ENCODE measurements at regions not wholly inside any gene's neighbourhood (a gene's known extent, or its start where the extent isn't known, plus 50 kb on each side); places are given as distances from the start of the nearest gene placed in this dataset.

DNA sequence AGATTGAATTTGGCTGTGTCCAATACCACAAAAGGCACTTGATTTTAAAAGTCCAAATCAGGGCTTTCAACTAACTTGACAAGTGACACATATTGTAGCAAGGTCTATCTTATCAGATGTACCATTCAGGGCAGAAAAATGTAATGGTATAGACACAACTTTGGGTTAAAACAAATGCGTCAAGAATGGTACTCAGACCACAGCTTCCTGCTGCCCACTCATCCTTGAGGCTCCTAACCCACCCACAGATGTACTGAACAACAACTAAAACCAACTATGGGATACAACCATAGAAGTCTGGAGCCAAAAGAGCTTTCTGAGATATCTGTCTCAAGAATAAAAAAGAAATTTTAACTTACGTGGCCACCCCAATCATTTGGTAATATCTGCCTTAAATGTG, 105.2 kb downstream of the RBM43 start:
- no peak for DNase-seq (ENCODE audit: low read depth)

DNA sequence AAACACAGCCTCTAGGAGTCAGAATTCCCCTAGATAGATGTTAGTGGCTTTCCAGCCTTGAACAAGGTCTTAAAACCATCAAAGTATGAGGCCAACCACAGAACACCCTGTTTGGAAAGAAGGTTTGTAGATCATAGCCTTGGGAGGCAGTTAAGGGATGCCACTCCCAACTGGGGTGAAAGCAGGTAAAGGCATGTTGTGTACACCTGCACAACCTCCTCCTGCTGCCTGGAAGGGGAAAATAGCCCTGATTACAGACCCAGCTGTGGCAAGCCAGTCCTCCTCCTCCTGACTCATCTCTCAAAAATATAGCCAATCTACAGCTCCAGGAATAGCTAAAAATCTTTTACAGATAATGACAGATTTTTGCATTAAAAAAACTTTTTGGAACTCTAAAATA, 108.1 kb downstream of the RBM43 start:
- DNase-seq (ENCODE audit: low read depth), result no peak

DNA sequence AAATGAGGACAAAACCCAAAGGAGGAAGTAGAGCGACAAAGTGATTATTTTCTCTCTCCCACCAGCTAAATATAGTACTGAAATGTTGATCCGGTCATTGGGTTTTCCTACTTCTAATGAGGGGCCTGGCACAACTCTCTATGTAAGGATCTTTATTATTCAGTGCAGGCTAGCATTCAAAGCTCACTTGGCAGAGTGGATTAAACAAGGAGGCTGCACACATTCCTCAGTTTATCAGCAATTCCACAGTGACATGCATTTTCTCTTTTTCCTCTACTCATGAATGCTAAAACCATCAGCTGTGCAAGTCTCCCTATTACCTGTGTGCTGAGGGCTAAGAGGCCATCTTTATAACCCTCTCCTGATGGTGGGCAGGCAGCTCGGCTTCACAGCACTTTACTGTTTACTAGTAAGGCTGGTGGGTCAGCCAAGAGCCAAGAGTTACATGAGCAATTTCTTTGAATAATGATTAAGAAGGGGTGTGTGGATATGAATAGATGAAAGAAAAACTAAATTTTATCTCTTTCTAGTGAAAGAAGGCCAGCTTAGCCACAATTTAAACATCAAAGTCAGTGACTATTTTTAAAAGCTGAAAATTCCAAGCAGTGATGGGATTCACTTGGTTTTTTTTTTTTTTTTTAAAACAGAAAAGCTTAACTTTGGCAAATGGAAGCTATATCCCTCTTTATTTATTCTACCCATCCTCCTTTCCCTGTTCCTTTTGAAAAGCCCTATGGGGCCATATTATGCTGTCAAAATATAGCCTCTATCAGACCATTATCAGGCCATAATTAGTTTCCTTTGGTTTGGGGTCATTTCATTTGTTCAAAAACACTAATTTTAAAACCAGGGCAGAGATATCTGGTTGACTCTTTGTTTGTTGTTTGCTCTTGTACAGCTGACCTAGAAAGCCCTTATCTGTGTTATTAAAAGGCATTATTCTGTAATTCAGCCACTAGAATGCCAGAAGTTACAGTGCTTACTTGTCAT, 111.0 kb downstream of the RBM43 start:
- DNase-seq (ENCODE audit: low read depth), result no peak

DNA sequence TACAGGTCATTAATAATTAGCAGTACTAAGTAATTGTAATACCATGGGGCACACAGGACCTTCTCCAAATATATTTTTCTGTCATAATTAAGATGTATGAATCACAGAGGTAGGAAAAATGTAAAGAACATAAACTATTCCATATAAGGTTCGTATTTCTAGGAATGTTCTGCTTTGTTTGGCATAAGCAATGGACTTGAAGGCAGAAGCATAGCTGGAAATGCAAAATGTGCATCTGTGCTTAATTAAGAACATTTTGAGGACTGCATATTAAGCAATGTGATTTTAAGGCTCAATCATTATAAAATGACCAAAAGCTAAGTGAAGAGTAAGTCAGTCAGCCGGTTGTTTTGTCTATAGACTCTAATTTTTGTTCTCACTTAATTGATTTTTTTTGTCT, 123.2 kb downstream of the RBM43 start:
- DNase-seq (ENCODE audit: low read depth), result peak; percentile 93

DNA sequence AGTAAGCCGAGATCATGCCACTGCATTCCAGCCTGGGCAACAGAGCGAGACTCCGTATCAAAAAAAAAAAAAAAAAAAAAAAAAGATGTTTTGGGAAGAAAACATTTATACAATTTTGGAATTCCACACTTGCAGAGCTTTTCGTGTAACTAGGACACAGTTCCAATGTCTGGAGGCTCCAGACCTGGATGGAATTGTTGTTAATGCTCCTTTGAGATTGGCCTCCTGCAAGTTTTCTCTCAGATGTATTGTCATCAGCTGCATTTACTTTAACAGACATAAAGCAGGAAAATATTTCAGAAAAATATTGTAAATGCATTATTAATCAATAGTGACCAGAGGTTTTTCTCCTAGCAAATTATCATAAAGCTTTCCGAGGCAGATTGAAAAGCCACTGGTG, 124.1 kb downstream of the RBM43 start:
- DNase-seq (ENCODE audit: low read depth), result no peak

DNA sequence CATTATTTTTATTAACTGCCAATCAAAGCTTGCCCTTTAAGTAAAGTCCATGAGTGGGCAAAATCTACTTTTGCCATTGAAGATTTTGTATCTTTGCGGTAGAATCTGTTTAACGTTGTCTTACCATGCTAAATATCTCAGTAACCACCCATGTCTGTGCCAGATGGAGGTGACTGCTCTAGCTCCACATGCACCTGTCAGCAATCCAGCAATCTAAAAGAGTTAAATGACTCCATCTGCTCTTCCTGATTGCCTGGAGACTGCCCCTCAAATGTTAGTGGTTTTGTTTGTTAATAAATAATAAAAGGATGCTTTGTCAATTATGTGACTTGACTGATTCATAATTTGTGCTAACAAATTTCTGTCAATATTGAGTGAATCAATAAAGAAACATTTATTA, 141.7 kb downstream of the RBM43 start:
- no peak for DNase-seq (ENCODE audit: low read depth)

DNA sequence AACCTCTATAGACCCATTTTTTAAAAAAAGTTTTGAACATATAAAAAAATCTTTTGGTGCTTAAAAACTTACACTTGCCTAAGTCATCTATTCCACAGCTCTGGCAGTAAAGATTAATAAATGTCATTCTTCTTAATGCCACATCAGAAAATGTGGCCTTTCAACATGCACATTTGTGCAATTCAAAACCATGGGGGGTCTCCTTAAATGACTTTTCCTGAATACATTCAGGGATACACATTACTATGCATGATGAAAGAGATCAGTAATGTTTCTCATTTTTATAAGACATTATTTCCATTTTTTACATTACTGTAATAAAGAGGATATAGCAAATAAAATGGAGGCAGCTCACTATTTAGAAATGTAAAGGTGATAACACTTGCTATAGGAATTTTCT, 142.3 kb downstream of the RBM43 start:
- no peak for DNase-seq (ENCODE audit: low read depth)

DNA sequence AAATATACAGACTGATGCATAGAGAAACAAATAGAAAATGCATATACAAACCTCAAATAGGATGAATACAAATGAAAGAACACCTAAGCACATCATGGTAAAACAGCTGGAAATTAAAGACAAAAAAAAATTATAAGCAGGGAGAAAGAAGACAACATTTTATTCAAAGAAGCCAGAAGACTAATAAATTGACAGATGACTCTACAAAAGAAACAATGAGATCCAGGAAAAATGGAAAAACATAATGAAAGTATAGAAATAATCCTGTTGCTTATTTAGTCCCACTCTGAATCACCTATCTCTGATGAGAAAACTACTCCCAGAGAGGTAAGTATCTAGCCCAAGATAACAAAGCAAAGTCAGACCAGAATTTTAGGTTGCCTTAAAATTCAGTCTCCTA, 143.4 kb downstream of the RBM43 start:
- DNase-seq (ENCODE audit: low read depth), result no peak

DNA sequence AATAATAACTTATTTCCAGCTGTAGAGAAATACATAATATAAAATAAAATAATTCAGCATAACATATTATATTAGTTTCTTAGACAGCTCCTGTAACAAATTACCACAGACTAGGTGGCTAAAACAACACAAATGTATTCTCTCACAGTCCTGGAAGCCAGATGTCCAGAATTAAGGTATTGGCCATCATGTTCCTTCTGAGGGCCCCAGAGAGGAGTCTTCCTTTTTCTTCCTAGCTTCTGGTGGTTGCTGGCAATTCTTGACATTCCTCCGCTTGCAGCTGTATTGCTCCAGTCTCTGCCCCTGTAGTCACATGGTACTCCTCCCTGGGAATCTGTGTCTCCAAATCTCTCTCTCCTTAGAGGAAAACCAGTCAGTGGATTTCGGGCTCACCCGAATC, 146.8 kb downstream of the RBM43 start:
- DNase-seq (ENCODE audit: low read depth), result peak; percentile 7

DNA sequence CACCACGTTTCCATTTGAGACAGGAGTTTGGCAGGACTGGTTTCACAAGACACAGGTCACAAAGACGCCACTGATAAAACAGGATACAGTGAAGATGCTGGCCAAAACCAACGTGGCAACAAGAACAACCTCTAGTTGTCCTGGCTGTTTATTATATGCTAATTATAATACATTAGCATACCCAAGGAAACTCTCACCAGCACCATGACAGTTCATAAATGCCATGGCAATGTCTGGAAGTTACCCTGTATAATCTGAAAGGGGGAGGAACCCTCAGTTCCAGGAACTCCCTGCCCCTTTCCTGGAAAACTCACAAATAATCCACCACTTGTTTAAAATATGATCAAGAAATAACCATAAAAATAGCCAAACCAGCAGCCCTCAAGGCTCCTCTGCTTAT, 148.3 kb downstream of the RBM43 start:
- no peak for DNase-seq (ENCODE audit: low read depth)

DNA sequence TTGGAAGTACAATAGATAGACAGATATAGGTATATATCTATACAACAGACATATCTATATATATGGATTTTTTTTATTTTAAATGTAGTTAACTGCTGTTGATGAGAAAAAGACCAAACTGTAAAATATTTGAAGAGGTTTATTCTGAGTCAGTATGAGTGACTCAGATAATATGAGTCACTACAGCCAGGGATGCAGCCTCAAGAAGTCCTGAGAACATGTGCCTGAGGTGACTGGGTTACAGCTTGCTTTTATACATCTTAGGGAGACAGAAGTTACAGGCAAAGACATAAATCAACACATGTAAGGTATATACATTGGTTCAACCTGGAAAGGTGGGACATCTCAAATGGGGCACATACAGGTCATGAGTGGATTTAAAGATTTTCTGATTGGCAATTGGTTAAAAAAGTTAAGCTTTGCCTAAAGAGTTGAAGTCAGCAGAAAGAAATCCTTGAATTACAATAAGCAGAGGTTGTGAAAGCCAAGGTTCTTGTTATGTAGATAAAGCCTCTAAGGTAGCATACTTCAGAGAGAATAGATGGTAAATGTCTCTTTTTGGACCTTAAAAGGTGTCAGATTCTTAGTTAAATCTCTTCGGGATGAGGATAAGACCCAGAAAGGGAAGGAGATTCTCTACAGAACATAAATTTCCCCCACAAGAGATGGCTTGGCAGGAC, 149.9 kb downstream of the RBM43 start:
- peak; percentile 29 for DNase-seq (ENCODE audit: low read depth)

DNA sequence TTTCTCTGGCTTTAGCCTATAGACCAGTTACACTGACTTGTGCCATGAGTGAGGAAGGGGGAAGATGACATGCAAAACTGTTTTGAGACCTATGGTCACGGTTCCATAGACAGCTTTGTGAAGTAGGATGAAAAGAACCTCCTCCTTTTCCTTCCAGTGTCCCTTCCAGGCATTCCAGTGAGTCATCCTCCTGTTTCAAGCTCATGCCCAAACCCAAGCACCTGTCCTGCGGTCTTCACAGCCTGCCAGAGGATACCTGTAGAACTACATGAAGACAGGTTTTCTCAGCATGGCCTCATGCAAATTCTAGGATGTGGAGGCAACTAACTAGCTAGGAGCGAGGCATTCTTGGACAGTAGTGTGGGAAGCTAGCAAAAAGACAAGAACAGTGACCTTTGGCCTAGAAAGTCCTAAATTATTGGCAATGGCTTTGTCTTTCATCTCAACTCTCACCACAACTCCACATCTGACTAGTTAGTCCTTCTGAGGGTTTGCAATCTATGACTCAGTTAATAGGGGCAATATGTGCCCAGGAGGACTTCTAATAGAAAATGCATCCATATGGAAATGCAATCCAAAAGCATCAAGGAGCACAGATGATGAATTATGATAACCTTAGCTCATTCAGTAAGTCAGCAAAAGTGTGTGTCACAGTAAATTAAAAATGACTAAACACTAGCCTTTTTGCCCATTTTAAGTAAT, 154.7 kb downstream of the RBM43 start:
- no peak for DNase-seq (ENCODE audit: low read depth)

DNA sequence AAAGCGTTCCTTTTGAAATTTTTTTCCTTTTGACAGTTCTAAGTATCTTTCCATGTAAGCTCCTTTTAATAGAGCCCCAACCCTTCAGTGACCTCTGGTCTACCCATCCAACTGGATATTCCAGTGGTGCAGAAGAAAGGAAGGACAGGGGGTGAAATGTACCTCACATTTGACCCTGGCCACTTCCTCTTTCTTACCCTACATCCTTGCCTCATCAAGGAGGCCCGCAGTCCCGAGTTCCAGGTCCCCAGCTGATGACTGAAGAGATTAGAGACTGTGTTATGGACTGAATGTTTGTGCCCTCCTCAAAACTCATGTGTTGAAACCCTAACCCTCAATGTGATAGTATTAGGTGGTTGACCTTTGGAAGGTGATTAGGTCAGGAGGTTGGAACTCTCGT, 158.1 kb downstream of the RBM43 start:
- DNase-seq (ENCODE audit: low read depth), result no peak

DNA sequence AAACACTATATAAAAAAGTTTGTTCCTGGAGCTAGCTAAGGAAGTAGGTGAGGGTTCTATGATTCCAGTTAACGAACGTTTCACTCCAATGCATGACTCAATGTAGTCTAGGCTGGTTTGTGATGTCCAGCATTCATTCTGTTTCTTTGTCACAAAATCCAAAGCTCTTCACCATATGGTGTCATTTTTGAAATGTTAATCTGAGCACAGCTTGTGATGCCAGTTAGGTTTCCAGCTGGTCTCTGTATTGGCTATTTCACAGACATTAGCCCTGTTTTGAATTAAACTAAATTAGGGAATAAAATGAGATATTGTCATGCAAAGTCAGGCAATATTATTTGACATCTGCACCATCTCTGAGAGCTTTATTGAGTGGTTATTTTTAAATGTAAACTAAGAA, 159.4 kb downstream of the RBM43 start:
- DNase-seq (ENCODE audit: low read depth), result no peak

DNA sequence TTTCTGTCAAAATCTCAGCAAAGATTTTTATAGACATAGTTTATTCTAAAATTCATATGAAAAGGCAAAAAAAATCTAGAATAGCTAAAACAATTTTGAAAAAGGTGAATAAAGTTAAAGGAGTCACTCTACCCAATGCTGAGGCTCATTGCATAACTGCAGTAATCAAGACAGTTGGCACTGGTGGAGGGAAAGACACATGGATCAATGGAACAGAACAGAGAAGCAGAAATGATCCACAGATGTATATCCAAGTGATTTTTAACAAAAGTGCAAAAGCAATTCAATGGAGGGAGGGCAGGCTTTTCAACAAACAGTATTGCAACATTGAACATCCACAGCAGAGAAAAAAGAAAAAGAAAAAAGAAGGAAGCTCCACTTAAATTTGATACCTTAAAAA, 162.8 kb downstream of the RBM43 start:
- DNase-seq (ENCODE audit: low read depth), result no peak

DNA sequence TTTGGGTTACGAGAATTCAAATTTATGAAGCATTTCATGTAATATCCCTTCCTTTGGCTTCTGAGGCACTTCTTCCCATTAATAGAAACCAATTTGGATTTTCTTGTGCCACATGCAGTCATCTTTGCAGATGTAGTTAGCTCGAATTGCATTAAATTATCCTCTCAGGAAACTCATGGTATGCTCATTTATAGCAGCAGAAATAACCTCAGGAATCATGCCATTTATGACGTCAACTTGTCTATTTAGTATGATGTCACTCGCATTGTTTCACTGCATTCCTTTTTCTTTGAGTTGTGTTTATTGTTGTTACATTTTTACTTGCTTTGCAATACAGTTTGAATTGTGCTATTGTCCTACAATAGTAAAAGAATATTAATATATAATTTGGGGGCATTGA, 163.8 kb downstream of the RBM43 start:
- no peak for DNase-seq (ENCODE audit: low read depth)

DNA sequence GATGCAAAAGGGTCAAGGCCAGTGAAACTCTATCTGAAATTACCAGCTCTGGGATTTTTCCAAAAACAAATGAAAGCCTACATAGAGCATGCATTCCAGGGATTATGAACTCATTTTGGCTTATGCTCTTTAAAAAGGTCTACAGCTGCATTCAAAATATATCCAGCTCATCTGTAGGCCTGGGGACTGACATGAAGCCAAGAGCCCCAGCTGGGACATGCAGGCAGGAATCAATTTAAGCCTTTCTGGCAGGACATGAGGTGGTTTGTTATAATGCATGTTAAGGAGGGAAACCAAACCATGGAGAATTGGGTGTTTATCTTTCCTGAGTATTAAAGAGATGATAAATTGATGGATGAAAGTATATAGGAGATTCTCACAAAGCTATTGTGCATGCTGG, 164.5 kb downstream of the RBM43 start:
- peak; percentile 15 for DNase-seq (ENCODE audit: low read depth)

DNA sequence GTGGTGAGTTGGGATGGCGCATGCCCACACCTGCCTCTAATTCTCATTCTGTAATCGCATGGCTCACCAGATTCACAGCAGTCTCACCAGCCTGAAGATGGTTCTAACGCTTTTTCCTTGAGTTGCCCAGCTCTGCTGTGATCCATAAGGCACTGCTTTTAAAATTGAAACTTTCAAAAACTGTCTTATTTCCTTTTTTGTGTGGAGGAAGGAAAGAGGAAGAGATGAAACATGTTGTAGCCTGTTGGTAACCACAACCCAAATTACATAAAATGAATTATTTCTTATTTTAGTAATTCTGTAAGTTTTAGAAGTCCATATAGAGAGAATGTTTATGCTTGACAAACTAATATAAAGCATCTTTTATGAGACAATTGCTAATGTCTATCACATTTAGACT, 165.4 kb downstream of the RBM43 start:
- no peak for DNase-seq (ENCODE audit: low read depth)

DNA sequence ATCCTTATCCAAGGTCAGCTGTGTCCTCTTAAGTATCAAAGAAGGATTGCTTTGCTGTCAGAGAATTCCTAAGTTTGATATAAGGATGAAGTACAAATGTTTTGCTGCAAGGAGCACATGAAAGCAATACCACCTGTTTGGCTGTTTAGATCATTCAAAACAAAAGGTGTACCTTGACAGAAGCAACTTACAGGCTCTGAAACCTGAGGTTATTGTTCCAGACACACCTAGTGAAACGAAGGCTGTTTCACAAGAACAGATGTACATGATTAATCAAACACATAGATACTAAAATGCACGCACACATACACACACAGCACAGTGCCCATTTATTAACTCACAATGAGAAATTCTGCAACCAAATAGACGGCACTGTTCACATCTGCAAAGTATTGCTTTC, 166.2 kb downstream of the RBM43 start:
- DNase-seq (ENCODE audit: low read depth), result no peak

DNA sequence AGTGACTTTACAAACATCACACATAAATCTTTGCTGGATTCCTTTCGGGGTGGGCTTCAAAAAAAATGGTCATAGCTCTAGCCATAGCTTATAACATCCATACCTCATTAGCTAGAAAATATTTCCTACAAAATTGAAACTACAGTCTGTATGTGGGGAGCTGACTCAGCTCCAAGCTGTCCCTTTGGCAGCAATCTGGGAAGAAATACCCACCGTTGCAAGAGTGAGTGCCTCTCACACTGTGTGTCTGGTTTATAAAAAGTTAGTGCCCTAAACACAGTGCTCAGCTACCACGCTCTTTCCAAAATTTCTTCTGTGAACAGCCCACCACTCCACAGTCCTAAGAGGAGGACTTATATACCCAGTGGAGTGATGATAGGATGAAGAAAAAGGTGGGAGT, 170.1 kb downstream of the RBM43 start:
- no peak for DNase-seq (ENCODE audit: low read depth)

DNA sequence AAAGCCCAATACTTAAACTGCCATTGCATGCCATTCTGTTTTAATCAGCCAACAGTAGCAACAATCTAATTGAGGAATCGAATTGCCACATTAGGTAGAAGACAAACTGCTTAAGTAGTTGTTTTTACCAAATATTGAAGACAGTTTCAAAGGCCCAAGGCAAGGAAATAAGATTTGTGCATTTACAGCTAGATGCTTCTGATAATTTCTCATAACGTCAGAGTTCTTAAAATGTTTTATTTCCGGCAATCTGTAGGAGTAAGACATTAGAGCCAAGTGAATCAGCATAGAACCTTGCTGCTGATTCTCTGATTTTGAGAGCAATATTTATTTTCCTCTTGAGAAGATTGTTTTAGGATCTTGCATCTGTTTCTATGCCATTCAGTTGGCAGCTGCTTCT, 174.3 kb downstream of the RBM43 start:
- no peak for DNase-seq (ENCODE audit: low read depth)

DNA sequence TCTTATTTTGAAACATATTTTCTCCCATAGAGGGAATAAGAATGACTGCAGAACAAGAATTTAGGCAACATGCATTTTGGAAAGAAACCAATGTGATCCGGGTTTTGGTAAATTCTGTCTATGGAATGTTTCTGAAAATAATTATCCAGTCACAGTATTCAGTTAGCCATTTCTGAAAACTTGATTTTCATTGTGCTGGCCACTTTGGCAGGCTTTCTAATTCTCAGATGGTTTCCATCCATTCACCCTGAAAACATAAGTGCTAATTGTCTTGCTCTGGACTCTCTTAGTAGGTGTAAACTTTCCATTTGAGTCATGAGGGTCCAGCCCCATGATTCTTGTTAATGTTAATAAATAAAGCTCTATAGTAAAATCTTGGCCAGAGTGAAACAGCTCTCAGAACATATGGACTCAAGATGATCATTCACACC, 176.5 kb downstream of the RBM43 start:
- DNase-seq (ENCODE audit: low read depth), result peak; percentile 78
